Psoas muscle (tissue), 7 donors: ENCODE measurements at regions not wholly inside any gene's neighbourhood (a gene's known extent, or its start where the extent isn't known, plus 50 kb on each side); places are given as distances from the start of the nearest gene placed in this dataset.

Source experiments
- ATAC-seq, 4 donors: fragments of 200-7000 bp; cut with Tn5 transposase; one replicate each; pipeline ENCODE4 v1.9.1; 2020; ENCODE audit warnings: moderate library complexity in 3 of 4, mild to moderate bottlenecking in 2 of 4
- DNase-seq, 2 donors: peaks; one replicate each; pipeline ENCODE4 v3.0.0-alpha.2; 2020
- H3K27ac ChIP-seq: fragments of 200-600 bp; one replicate; pipeline ENCODE4 v1.8.0; 2022
- H3K27me3 ChIP-seq, 3 donors: fragments of 200-600 bp in 1 of 3; one replicate each; pipeline versions ENCODE4 v1.6.1 to v1.8.0; 2013 to 2022; ENCODE audit warnings: low read length in 2 of 3, mild to moderate bottlenecking in 2 of 3, moderate library complexity in 1 of 3; ENCODE audit not compliant: insufficient read depth in 3 of 3
- H3K36me3 ChIP-seq, 2 donors: fragments of 200-600 bp in 1 of 2; one replicate each; pipeline versions ENCODE4 v1.6.1 to v1.8.0; 2013 to 2022; ENCODE audit warnings: low read depth in 1 of 2, mild to moderate bottlenecking in 1 of 2, moderate library complexity in 1 of 2; ENCODE audit not compliant: insufficient read depth in 1 of 2
- H3K4me1 ChIP-seq: fragments of 200-600 bp; one replicate; pipeline ENCODE4 v1.8.0; 2022
- H3K4me3 ChIP-seq: fragments of 200-600 bp; one replicate; pipeline ENCODE4 v1.8.0; 2022; ENCODE audit warnings: mild to moderate bottlenecking
- H3K9me3 ChIP-seq: fragments of 200-600 bp; one replicate; pipeline ENCODE4 v1.8.0; 2022
- CTCF ChIP-seq: fragments of 200-600 bp; IDR thresholded peaks from one replicate; pipeline ENCODE4 v1.8.0; 2022; ENCODE audit warnings: antibody characterized with exemption
- WGBS, 3 donors: extraction: QIAGEN DNeasy Blood & Tissue Kit; methylation state at CpG; one replicate each; pipeline versions ENCODE4 v1.1.6 to v1.1.7; 2013; 5-methylcytosine and 5-hydroxymethylcytosine counted together
- intact Hi-C, 2 donors: fragments of 100-400 bp; cut with DNase I; formaldehyde crosslinking; loops; one replicate each; pipeline versions ENCODE4 v1.11.0 to v1.14.2; 2022
- donor health status: healthy with polysubstance abuse.
- donor health status: DM: no; HTN: no; CAD: no; lungs with moderate emphysema.
- donor health status: Bipolar disorder and iron deficiency.
- donor health status: healthy.
- donor health status: DM: yes; HTN: yes; CAD: no.
- donor health status: DM: no; HTN: no; CAD: no.
- donor health status: DM: yes; HTN: yes; CAD: no.

DNA sequence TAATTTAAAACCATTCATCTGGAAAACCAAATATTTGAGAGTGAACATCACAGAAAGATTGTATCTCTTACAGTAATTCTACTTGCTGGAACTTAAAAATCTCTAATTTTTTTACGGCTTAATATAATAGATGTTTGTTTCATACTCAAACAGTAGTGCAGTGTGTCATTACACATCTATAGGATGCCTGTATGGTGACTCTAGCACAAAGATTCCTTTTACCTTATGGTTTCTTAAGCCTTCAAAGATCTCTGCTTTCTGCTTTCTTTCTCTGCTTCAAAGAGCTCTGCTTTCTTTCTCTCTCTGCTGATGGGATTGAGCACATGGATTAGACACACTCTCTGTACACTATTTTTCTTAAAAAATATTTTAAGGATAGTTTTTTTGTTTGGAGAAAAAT is 374.0 kb upstream of the CDH9 start:
- no peaks in the 10 kb centered on the region for H3K4me1 ChIP-seq
- H3K4me3 ChIP-seq, result no peak overlapping the region
- no peaks in the 10 kb centered on the region for H3K36me3 ChIP-seq
- no peaks in the 10 kb centered on the region for H3K9me3 ChIP-seq
- 30 to 88% (median 83%) methylated on average over 1 of the region's 1 CpG for WGBS, 3 donors
- intact Hi-C loops, result no loop called here
- no peak for TF ChIP-seq CTCF
- DNase-seq (no peak), ATAC-seq (no peak)
- H3K27me3 ChIP-seq, result no peaks in the 10 kb centered on the region
- no peak overlapping the region for H3K27ac ChIP-seq

- Histone ChIP-seq H3K36me3 (no peaks in the 10 kb centered on the region), H3K4me1 (no peaks in the 10 kb centered on the region), H3K9me3 (peaks cover 3% of the 10 kb centered on the region), H3K27me3 (no peaks in the 10 kb centered on the region), H3K4me3 (no peak overlapping the region), H3K27ac (no peak overlapping the region)
- TF ChIP-seq CTCF, result no peak
- DNase-seq, result no peak
- WGBS, 3 donors, result 63 to 82% (median 68%) methylated on average over 1 of the region's 1 CpG
- intact Hi-C loops, result no loop called here
- ATAC-seq, result no peak
These were observed 367.6 kb upstream of the CDH9 start for GRCh38 chr5:27406020-27406419.

- intact Hi-C loops, result no loop called here
- no peak for DNase-seq
- WGBS, 3 donors, result 68 to 71% (median 70%) methylated on average over 5 of the region's 5 CpGs
- H3K36me3 ChIP-seq, result no peaks in the 10 kb centered on the region
- no peak overlapping the region for H3K27ac ChIP-seq
- ATAC-seq, result no peak
- TF ChIP-seq CTCF, result no peak
- peaks cover 3% of the 10 kb centered on the region for H3K9me3 ChIP-seq
- H3K27me3 ChIP-seq, result no peaks in the 10 kb centered on the region
- no peaks in the 10 kb centered on the region for H3K4me1 ChIP-seq
- no peak overlapping the region for H3K4me3 ChIP-seq
These were observed 365.0 kb upstream of the CDH9 start for GRCh38 chr5:27403243-27403882.

GRCh38 chr5:27402828-27403227 is 364.4 kb upstream of the CDH9 start:
- DNase-seq (no peak), ATAC-seq (no peak)
- no peak overlapping the region for H3K4me3 ChIP-seq
- H3K27me3 ChIP-seq, result no peaks in the 10 kb centered on the region
- H3K9me3 ChIP-seq, result peaks cover 3% of the 10 kb centered on the region
- intact Hi-C loops, result no loop called here
- TF ChIP-seq CTCF, result no peak
- H3K27ac ChIP-seq, result no peak overlapping the region
- H3K36me3 ChIP-seq, result no peaks in the 10 kb centered on the region
- 65 to 68% (median 66%) methylated on average over 3 of the region's 3 CpGs for WGBS, 3 donors
- no peaks in the 10 kb centered on the region for H3K4me1 ChIP-seq

DNA sequence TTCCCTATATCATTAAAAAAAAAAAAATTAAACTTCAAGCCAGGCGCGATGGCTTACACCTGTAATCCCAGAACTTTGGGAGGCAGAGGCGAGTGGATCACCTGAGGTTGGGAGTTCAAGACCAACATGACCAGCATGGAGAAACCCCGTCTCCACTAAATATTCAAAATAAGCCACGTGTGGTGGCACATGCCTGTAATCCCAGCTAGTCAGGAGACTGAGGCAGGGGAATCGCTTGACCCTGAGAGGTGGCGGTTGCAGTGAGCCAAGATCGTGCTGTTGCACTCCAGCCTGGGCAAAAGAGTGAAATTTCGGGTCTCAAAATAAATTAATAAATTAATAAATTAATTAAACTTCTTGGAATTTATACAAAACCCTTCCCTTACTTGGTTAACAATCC is 358.6 kb upstream of the CDH9 start:
- Histone ChIP-seq H3K27me3 (no peaks in the 10 kb centered on the region), H3K9me3 (no peaks in the 10 kb centered on the region), H3K36me3 (no peaks in the 10 kb centered on the region), H3K4me1 (no peaks in the 10 kb centered on the region), H3K27ac (no peak overlapping the region), H3K4me3 (no peak overlapping the region)
- intact Hi-C loops, result no loop called here
- DNase-seq (no peak), ATAC-seq (no peak)
- WGBS, 3 donors, result 87 to 92% (median 88%) methylated on average over 9 of the region's 9 CpGs
- no peak for TF ChIP-seq CTCF
